HG03103 (cell line): ENCODE measurements at regions not wholly inside any gene's neighbourhood (a gene's known extent, or its start where the extent isn't known, plus 50 kb on each side); places are given as distances from the start of the nearest gene placed in this dataset.
"Not testable (repeated sequence)": the region's sequence is repeated elsewhere in the genome, so short reads cannot be mapped to it uniquely, and the experiment has no call there.

Source experiments
- ATAC-seq: cut with Tn5 transposase; IDR thresholded peaks from one replicate; pipeline ENCODE4 v1.9.1; 2021; ENCODE audit warnings: low read depth; ENCODE audit not compliant: unreplicated experiment

DNA sequence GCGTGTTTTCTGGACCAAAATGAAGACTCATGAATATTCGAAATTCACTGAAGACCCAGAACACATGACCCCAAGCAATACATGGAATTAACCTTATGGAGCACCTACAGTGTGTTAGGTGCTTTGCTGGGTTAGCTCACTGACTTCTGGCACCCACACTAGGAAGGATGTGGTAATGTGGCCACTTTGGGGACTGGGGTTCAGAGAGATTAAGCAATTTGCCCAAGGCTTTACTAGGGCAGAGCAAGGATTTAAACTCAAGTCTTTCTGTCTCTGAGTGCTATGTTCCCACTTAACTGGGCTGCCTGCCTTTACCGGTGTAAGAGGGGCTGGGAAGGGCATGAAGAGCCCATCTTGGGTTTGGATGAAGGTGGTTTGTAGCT, 162.0 kb upstream of the ATP6AP2 start:
- ATAC-seq: no peak

DNA sequence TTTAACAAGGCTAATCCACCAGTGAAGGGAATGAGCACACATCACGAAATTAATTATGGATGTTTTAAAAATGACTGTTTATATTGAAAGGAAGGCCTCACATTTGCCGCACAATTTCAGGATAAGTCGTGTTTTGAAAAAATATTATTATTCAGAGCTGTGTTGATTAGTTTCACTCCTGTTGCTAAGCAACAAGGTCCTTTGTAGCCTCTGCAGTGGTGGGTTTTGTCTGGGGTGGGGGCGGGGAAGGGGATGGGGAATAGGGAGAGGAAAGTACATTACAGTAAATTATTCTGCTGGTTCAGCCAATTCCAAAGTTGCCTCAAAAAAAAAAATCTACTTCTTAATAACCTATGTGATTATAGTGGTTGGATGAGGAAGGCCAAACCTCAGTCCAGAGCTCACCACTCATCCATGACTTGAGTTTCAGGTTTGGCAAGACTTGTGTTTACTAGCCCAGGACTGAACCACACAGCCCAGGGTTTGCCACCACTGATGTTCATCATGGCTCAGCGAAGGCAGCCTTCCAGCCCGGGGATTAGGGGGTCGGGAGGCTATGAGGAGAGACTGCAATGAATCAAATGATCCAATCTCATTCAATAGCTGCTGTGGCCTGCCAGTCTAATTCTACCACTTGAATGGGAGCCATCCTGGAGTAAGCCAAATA, 162.5 kb upstream of the ATP6AP2 start:
- ATAC-seq: no peak

DNA sequence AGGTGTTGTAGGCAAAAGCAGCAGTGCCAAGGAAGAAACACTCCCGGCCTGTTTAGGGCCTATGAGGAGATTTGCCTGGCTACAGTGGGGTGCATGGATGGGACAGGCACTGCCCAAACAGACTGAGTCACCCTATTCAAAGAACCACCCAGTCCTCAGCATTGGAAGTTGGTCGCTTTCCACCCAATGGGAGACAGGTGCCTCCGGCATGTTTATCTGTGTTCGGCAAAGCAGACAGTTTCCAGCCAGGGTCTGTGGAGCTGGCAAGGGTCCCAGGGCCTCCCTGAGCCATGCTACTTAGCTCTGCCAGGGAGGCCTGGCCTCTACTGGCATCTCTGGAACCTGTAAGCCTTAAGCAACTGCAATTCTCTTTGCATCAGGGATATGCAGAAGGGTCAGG, 165.1 kb upstream of the ATP6AP2 start:
- ATAC-seq: no peak

DNA sequence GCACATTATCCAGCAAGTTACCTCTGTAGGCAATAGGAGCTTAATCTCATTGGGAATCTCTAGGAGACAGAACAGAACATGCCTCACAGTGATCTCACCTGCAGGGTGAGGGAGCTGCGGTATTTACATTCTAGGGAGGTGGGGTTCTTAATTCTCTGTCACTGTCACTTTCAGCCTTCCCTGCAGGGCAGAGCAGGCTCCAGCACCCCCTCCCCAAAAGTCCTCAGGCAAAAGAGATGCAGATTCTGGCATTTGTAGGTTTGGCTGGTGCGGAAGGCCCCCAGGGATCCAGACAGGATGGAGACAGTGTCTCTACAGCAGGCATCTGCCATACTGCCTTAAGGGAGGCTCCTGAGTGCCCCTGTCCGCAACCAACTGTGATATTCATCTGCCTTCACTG, 166.4 kb upstream of the ATP6AP2 start:
- ATAC-seq: no peak

DNA sequence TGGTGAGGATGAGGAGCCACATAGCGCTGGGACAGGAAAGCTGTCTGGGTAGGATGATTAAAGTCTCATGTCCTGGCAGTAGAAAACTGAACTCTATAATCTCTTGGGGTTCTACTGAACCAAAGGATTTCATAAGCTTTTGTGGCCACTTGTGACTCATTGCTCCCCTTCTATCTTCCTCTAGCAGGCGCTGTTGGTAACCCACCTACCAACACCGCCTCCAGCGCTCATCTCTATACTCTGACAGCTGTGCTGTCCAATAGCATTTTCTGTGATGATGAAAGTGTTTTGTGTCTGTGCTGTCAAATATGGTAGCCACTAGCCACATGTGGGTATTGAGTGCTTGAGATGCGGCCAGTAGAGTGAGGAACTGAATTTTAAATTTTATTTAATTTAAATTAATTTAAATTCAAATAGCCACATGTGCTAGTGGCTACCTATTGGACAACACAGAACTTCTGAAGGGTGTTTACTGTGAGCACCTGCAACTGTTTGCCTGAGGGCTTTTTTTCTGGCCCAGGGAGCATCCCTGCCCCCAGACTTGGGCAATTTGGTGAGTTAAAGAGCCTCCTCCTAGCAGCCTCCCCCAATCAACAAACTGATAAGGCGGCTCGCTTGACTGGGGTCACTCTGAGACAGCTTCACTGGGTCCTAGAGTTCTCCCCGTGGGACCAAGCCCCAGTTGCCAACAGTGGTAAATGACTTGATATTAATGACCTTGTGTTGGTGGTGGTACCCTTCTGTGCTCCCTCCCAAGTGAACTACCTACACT, 169.2 kb upstream of the ATP6AP2 start:
- ATAC-seq: no peak

DNA sequence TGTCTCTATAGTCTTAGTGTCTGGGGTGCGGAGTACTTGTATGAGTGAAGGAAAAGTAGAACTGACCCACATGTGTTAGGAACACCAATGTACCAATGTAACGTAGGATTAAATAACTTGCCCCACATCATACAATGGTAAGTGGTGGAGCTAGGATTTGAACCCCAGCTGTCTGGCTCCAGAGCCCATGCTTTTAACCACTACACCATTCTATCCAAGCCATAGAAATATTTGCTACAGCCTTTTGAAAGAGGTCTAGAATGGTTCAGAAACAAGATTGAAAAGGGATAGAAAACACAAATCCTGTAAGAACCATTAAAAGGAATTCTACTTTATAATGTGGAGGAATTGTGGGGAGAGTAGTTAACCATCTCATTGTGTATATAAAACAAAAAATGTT, 169.9 kb upstream of the ATP6AP2 start:
- no peak for ATAC-seq

DNA sequence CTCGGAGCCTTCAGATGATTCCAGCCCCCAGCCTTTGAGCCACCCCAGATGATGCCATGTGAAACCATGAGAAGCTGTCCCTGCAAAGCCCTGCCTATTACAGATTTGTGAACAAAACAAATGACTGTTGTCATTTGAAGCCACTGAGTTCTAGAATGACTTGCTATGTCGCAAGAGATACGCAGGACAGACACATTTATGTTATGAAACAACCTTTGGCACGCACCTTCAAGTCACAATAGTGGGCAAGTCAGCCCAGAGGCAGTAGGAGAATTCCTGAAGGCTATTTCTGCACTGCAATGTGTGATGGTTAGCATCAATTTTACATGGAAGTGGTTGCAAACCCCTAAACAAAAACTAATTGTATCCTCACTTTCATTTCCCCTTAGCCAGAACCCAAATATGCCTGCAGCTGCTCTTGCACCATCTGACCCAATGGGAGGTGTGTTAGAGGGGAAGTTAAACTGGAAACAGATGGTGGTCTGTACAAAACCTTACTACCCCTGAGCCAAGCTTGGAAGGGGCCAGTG, 174.4 kb upstream of the ATP6AP2 start:
- ATAC-seq: no peak

DNA sequence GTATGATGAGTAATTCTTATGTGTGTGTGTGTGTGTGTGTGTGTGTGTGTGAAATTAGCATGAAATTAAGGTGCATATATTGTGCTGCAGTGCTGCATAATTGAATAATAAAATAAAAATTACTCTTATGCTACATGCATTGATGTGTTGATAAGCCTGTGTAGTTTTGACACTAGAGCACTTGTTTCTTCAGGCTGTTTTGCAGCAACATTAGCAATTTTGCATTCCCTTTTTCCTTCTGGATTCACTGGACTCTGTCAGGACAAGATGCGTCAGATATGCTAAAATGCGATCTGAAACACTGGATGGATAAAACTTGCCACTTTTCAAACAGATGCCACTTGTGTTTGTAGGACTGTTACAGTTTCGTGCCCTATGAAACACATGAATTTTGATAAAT, 175.4 kb upstream of the ATP6AP2 start:
- no peak for ATAC-seq

DNA sequence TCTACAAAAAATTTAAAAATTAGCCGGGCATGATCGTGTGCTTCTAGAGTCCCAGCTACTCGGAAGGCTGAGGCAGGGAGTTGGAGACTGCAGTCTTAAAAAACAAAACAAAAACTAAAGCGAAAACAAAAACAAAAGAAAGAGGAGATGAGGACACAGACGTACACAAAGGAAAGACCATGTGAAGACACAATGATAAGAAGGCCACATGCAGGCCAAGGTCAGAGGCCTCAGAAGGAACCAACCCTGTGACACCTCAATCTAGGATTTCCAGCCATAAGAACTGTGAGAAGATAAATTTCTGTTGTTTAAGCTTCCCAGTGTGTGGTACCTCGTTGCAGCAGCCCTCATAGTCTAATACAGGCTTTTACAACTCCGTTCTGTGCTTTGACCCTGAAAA, 177.0 kb upstream of the ATP6AP2 start:
- no peak for ATAC-seq

DNA sequence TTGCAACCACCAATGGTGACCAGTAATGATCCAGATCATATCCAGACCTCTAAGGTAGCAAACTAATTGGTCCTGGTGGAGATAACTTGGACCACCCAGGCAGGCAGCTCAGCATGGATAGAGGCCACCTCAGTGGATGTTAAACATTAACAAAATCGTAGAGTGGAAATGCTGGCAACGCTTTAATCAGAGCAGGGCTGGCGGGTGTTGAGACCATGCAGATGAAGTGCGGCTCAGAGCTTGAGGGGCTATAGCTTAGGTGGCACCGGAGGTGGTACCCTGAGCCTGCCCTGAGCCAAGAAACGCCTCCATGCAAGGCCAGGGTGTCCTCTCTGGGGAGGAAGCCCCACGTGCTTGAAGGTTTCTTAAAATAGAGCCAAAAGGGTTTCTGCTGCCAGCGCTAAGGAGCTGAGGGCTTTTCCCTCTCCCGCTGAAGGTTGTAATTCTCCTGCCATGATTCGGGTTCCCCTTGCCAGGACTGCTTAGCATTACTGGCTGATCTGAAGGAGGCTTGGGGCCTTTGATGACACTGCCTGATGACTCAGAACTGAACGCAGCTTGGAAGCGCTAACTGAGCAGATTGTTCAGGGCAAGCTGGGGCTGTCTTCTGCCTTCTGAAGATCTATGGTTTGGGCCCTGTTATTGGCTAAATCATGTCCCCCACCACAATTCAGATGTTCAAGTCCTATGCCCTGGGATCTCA, 177.8 kb upstream of the ATP6AP2 start:
- no peak for ATAC-seq

DNA sequence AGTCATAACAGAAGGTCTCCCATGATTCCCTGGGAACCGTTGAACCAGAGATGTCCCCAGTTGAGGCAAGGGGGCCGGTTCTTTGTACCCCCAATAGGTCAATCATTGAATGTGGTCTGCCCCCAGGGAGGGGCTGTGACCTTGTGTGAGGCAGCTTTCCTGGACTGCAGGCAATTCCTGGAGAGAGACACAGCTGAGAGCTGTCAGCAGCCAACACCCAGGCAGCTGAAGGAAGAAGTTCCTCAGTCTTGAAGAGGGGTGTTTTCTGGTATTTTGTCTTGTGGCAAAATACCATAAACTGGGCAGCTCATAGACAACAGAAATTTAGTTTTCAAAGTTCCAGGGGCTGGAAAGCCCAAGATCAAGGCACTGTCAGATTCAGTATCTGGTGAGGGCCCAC, 185.7 kb upstream of the ATP6AP2 start:
- no peak for ATAC-seq

DNA sequence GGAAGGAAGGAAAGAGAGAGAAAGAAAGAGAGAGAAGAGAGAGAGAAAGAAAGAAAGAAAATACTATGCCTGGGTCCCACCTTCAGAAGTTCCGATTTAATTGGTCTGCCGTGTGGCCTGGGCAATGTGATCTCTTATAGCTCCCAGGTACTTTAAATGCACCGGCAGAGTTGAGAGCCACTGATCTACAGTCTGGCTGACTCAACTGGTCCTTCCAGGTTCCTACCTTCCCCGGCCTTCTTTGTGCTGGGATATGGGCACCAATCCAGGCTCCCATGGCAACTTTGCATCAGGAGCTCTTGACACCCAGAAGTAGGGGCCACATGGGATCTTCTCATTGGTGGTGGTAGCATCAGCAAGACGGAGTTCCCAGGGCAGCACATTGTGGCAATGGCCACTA, 186.5 kb upstream of the ATP6AP2 start:
- no peak for ATAC-seq

DNA sequence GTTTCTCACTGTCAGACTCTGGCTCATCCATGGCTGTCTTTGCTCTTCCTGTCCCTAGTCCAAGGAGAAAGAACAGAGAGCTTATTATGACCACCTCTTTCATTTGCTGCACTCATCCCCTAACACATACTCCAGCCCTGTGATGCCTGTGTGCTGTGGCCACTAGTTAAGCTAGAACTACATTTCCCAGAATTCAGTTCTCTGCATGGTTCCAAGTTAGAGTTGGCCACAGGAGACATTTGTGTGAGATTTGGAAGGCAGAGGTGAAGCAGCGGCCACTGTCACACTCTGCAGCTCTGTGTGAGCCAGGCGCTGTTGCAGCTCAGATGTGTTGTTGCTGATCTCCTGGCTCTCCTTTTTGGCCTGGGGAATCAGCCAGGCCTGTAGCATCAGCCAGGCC, 188.2 kb upstream of the ATP6AP2 start:
- ATAC-seq: no peak

DNA sequence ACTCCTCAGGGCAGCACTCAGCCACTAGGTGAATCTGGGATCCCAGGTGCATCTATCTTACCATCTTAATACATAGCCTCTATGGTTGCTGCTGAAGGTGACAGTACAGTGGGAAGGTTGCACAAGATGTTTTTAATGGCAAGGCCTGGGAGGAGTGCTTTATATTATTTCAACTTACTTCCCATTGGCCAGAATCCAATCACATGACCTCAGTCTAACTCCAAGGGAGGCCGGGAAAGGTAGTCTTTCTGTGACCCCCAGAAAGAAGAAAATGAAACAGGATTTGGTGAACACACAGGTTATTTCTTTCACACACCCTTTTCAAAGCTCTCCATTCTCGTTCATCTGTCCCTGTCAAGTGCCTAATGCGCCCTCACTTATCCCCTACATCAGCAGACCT, 189.1 kb upstream of the ATP6AP2 start:
- no peak for ATAC-seq

DNA sequence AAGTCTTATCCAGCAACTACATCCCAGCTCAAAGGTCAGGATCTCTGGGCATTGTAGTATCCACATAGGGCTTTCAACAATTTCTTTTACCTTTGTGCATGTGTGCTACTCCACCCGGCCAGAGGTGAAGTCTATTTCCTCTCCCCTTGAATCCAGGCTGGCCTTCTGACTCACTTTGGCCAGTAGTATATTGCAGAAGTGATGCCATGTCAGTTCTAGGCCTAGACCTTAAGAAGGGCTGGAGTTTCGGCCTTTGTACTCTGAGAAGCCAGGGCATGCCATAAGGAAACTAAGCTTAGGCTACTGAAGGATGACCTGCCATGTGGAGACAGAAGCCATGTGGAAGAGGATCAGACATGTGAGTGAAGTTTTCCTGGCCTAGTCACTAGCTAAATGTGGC, 191.2 kb upstream of the ATP6AP2 start:
- no peak for ATAC-seq

DNA sequence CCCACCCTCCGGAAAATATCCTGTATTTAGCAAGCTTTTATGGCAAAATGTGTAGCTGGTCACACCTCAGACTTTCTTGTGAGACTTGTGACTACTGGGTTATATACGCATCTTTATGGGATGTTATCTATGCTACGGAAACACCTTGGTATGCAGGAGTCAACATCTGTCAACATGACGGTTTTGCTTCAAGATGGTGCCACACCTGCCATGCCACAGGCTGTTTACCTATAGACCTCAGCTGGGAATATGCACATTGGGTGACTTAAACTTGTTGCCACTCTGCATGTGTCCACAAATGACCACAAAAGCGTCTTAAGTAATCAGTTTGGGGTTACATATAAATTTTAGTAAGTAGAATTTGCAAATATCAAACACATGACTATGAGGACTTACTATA, 192.3 kb upstream of the ATP6AP2 start:
- ATAC-seq: no peak

DNA sequence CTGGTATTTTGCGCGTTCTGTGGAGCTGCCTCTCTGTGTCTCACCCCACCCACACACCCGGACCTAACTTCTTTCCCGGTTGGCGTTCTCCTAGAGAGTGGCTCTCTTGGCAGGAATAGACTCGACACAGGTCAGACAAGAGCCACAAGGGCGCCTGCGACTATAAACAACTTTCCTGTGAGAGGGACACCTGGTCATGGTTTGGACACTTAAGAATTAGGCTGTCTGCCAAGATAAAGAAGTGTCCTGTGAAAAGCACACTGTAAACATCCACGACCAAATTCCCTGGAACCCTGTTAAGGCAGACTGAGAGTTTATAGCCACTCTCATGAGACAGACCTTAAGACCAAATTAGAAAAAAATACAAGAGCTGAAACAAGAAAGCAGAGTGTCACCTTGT, 192.9 kb upstream of the ATP6AP2 start:
- ATAC-seq: not testable (repeated sequence)

DNA sequence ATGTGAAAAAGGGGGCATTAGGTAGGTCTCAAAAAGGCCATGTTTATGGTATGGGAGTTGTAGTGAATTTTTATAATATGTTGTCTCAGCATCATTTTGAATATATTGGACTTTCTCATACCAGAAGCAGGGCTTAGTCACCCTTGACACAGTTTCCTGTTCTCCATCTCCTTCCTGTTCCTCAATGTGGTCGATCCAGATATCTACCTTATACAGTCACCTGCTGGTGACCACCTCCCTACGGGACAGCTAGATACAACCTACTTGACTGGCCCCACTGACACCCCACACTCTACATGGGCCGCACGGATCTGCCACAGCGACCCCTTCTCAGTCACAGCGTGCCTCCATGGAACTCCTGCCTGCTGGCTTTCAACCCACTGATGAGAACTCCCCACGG, 193.5 kb upstream of the ATP6AP2 start:
- ATAC-seq: not testable (repeated sequence)

DNA sequence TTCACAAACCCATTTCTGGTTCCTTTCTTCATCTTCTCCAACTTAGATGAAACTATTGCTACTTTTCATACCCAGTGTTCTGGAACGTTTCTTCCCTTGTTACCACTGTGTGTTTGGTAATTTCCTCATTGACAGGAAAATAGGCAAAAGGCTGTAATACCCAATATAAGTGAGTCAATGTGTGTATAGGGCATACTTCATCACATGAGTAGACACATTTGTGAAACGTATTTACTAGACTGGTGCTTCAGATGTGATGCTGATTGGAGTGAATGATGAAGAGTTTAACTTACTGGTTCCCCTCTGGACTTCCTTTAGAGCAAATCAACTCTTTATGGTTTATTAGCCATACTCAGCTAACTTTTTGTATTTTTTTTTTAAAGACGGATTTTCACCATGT, 195.1 kb upstream of the ATP6AP2 start:
- ATAC-seq: no peak

DNA sequence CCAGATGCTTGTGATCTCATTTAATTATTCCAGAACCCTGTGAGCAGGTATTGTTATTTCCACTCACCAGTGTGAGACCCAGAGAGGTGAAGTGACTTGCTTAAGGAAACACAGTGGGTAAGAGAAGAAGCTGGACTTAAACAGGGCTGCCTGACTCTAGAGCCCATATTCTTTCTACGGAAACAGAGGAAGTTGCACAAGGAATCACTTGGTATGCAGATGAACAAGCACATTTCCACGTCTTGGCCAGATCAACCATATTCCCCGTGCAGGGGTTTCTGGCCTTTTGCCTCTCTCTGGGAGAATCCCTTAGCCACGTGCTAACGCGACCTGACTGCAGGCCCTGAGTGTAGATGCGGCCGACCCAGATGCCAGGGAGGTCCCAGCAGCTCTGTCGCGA, 195.5 kb upstream of the ATP6AP2 start:
- ATAC-seq: no peak

DNA sequence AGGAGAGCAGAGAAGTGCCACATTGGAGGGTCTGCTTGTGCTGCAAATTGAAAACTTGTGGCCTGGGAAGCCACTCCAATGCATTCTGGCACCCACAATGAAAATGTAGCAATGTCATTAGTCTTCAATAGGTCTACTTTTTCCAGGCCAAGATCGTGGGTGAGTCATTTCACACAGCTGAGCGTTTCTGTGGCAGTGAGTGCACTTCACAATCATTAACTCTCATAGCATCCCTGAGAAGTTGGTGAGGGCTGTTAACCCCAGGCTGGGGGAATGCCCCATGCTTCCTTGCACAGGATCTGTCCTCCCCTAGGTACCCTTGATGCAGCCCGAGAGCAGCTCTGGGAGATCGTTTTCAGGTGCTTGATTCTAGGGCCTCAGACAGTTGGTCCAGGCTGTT, 196.8 kb upstream of the ATP6AP2 start:
- no peak for ATAC-seq

DNA sequence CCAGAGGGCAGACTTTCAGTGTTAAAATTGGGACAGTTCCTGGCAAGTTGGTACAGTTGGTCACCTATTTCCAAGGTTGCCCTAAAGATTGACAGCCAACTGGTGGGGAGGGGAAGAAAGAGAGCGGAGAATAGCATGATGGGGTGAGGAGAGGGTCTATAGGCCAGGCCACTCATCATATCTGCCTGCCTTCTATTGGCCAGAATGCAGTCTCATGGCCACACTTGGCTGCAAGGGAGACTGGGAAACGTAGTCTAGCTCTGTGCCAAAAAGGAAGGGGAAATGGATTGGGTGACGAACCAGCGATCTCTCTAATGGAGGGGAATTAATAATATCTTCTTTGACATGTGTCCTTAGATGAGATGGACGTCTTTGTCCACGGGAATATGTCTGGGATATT, 197.4 kb upstream of the ATP6AP2 start:
- no peak for ATAC-seq
